GM23338 (cell line): ENCODE measurements at regions not wholly inside any gene's neighbourhood (a gene's known extent, or its start where the extent isn't known, plus 50 kb on each side); places are given as distances from the start of the nearest gene placed in this dataset.

Experiments used
- EZH2 ChIP-seq: fragments of 200-600 bp; sonication (generic); IDR thresholded peaks from one replicate; pipeline ENCODE4 v1.8.0; 2017; ENCODE audit warnings: antibody characterized with exemption, mild to moderate bottlenecking, low read depth; ENCODE audit not compliant: unreplicated experiment
- EZH2phosphoT487 ChIP-seq: fragments of 200-600 bp; sonication (generic); IDR thresholded peaks from one replicate; pipeline ENCODE4 v1.8.1; 2018; ENCODE audit warnings: antibody characterized with exemption; ENCODE audit not compliant: unreplicated experiment
- POLR2AphosphoS5 ChIP-seq: IDR thresholded peaks from 2 replicates; pipeline ENCODE4 v1.6.1; 2016; ENCODE audit warnings: antibody characterized with exemption, low read depth
- TF ChIP-seq, protein P1 (sequence below), 2 experiments: fragments of 200-600 bp in 1 of 2; sonication (generic) in 1 of 2; conservative IDR thresholded peaks; 2 replicates each; pipeline versions ENCODE4 v1.5.1 to v1.6.1; 2016 to 2017; ENCODE audit warnings: antibody characterized with exemption in 2 of 2, low read depth in 2 of 2, mild to moderate bottlenecking in 2 of 2, moderate library complexity in 1 of 2
- TF ChIP-seq, protein P2 (sequence below): IDR thresholded peaks from one replicate; pipeline ENCODE4 v1.6.1; 2018; ENCODE audit warnings: antibody characterized with exemption; ENCODE audit not compliant: unreplicated experiment

DNA sequence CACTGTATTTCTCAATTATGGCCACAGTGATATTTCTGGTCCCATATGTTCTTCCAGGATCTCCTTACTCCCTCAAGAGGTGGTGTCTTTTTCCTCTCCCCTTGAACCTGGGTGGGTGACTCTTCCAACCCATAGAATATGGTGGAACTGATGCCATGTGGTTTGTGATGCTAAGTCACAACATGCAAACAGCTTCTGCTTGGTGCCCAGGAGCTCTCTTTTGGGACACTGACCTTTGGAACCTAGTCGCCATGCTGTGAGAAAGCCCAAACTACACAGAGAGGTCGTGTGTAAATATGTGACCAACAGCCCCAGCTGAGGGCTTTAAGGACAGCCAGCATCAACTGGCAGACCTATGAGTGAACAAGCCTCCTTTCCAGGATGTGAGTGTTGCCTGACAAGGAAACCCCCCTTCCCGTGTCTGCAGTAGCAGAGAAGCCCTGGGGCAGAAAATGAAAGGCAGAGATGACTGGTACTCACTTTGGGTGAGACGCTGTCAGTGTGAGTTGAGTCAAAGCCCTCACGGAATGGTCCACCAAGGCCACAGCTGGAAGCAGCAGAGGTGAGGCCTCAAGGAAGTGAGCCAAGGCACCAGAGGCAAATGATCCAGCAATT is 223.4 kb downstream of the BCOR start:
- no peak for TF ChIP-seq EZH2phosphoT487
- TF ChIP-seq, protein P1, sequence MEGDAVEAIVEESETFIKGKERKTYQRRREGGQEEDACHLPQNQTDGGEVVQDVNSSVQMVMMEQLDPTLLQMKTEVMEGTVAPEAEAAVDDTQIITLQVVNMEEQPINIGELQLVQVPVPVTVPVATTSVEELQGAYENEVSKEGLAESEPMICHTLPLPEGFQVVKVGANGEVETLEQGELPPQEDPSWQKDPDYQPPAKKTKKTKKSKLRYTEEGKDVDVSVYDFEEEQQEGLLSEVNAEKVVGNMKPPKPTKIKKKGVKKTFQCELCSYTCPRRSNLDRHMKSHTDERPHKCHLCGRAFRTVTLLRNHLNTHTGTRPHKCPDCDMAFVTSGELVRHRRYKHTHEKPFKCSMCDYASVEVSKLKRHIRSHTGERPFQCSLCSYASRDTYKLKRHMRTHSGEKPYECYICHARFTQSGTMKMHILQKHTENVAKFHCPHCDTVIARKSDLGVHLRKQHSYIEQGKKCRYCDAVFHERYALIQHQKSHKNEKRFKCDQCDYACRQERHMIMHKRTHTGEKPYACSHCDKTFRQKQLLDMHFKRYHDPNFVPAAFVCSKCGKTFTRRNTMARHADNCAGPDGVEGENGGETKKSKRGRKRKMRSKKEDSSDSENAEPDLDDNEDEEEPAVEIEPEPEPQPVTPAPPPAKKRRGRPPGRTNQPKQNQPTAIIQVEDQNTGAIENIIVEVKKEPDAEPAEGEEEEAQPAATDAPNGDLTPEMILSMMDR (conservative IDR thresholded peaks at IDR 0.05; ENCODE audit: low read depth in 2 of 2) = no peak
- no peak for TF ChIP-seq EZH2
- TF ChIP-seq, protein P2, sequence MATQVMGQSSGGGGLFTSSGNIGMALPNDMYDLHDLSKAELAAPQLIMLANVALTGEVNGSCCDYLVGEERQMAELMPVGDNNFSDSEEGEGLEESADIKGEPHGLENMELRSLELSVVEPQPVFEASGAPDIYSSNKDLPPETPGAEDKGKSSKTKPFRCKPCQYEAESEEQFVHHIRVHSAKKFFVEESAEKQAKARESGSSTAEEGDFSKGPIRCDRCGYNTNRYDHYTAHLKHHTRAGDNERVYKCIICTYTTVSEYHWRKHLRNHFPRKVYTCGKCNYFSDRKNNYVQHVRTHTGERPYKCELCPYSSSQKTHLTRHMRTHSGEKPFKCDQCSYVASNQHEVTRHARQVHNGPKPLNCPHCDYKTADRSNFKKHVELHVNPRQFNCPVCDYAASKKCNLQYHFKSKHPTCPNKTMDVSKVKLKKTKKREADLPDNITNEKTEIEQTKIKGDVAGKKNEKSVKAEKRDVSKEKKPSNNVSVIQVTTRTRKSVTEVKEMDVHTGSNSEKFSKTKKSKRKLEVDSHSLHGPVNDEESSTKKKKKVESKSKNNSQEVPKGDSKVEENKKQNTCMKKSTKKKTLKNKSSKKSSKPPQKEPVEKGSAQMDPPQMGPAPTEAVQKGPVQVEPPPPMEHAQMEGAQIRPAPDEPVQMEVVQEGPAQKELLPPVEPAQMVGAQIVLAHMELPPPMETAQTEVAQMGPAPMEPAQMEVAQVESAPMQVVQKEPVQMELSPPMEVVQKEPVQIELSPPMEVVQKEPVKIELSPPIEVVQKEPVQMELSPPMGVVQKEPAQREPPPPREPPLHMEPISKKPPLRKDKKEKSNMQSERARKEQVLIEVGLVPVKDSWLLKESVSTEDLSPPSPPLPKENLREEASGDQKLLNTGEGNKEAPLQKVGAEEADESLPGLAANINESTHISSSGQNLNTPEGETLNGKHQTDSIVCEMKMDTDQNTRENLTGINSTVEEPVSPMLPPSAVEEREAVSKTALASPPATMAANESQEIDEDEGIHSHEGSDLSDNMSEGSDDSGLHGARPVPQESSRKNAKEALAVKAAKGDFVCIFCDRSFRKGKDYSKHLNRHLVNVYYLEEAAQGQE = no peak
- no peak for TF ChIP-seq POLR2AphosphoS5
